COLO829 (cell line): ENCODE measurements at regions not wholly inside any gene's neighbourhood (a gene's known extent, or its start where the extent isn't known, plus 50 kb on each side); places are given as distances from the start of the nearest gene placed in this dataset.

Experiments
- DNase-seq: peaks from one replicate; pipeline ENCODE4 v3.0.0; 2012; ENCODE audit warnings: low spot score

DNA sequence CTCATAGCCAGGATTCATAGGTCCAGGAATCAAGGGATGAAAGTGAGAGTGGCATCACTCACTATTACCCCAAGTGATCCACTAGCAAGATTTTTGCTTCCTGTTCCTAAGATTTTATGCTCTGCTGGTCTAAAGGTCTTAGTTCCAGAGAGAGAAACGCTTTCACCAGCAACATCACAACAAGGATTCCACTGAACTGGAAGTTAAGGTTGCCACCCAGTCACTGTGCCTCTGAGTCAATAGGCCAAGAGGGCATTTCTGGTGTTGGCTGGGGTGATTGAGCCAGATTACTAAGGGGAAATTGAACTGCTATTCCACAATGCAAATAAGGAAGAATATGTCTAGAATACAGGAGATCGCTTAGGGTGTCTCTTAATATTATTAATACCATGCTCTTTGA, 142.5 kb upstream of the ARID2 start:
- DNase-seq, result no peak

DNA sequence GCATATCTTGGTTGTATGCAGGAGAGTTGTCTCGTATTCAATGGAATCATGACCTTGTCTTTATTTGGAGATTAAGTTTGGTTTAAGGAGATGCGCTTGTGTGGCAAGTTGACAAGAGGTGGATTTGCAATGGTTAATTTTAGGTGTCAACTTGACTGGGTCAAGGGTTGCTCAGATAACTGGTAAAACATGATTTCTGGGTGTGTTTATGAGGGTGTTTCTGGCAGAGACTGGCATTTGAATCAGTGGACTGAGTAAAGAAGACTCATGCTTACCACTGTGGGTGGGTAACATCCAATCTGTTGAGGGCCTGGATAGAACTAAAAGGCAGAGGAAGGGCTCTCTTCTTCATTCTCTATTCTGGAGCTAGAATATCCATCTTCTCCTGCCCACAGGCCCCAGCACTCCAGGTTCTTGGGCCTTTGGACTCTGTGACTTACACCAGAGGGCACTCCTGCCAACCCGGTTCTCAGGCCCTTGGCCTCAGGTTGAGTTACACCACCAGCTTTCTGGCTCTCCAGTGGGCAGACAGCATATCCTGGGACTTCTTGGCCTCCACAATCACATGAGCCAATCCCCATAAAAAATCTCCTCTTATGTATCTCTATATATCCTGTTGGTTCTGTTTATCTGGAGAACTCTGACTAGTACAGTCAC, 141.5 kb upstream of the ARID2 start:
- no peak for DNase-seq

DNA sequence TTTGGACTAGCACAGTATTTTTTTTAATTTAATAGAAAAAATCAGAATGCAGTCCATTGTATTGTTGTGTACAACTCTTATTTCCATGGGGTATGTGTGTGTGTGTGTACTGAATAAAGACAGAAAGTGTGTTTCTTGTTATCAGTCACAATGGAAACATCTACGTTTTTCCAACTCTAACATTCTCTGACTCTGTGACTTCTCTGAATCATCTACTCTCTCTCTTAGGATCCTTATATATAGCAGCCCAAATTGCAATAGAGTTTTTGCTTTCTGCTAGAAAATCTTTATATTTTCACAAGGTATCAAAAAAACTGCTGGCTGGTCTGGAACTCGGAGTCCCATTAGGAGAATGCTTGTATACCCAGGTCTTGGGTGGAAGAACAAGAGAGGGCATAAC, 138.9 kb upstream of the ARID2 start:
- DNase-seq, result no peak

DNA sequence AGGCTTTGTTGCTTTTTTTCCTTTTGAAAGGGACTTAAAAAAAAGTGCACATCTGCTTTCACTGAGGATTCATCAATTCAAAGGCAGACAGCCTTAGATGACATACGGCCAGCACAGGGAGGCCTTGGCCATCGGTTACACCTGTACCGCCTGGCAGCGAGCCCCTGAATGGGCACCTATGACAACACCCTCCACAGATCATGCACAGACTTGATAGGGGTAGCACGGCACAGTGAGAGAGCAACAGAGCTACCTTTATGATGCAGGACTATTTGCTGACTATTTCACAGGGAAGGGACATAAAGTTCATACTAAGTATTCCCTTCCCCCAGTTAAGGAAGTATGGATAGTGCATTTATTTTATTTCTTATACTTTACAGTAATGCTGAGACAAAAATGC, 137.9 kb upstream of the ARID2 start:
- no peak for DNase-seq

DNA sequence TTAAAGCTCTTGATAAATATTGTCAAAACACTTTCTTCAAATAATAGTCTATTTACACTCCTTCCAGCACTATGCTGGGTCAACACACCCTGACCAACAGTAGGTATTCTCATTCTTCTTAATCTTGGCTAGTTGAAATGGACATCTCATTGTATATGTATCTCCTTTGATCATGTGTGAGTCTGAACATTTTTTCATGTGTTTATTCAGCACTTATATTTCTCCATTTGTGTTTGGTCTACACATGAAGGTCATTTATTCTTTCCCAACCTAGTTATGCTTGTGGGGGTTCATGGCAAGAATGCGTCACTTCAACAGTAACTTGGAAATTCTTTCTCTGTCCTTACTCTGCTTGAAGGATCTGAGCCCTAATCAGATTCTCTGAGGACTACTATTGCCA, 133.1 kb upstream of the ARID2 start:
- DNase-seq, result no peak

DNA sequence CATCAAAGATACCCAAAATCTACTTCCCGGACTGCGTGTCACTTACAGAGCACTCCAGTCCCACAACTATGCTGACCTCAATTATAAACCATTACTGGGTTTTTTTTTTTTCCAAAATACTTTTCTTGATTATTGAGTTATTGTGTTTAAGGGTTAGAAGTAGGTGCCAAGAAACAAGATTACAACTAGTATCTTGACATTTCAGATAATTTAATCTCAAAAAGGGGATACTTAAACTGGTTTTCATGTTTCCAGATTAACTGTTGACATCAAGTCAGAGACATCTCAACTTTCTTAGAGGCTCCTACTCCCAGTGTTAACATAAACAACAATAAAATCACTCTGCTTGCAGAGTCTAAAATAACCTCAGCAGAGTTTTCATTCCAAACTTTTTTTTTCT, 131.2 kb upstream of the ARID2 start:
- no peak for DNase-seq

DNA sequence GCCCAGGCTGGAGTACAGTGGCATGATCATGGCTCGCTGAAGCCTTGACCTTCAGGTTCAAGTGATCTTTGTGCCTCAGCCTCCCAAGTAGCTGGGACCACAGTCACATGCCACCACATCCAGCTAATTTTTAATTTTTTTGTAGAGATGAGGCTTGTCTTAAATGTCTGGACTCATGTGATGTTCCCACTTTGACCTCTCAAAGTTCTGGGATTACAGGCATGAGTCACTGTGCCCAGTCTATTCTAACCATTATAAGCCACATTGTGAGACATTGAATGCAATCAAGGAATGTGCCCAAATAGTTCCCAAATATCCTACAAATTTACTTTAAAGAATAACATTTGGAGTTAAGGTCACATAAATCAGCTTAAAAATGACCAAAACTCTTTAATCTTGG, 130.7 kb upstream of the ARID2 start:
- peak; percentile 15 for DNase-seq

DNA sequence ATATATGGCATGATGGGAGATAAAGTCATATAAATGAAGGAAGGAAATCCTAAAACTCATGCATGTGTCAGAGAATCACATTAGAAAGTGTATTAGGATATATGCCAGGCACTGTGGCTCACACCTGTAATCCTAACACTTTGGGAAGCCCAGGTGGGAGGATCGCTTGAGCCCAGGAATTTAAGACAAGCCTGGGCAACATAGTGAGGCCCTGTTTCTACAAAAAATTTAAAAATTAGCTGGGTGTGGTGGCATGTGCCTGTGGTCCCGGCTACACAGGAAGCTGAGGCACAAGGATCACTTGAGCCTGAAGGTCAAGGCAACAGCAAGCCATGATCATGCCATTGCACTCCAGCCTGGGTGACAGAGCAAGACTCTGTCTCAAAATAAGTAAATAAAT, 130.3 kb upstream of the ARID2 start:
- DNase-seq, result no peak

DNA sequence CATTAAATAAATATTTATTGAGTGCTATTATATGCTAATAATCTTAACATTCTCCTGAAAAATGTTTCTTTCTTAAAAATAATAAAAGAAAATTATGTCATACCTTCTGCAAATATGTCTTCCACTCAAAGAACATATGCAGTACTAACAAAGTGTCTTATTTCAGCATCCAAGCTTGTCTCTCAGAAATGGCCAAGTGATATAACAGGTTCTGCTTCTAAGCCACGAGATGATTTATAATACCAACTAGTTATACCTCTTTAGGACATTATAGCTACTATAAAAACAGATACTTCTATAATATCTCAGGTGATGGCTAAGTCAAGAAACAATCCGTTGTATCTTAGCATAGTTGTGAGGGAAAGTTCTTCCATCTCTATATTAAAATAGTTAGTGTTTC, 128.1 kb upstream of the ARID2 start:
- no peak for DNase-seq

DNA sequence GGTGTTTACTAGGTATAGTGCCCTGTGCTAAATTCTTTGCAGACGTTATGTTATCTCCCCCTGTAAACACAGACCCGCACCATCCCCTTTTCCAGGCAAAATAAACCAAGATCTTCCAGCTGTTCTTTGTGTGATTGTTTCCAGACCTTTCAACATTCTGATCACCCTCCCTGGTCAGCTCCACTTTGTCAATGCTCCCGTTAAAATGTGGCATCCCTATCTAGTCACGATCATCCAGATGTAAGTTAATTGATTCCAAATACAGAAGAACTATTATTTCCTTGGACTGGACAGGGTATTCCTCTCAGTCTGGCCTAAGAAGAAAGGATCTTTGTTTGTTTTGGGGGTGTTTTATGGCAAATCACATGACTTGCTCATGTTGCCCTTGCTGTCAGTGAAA, 127.6 kb upstream of the ARID2 start:
- DNase-seq, result peak; percentile 55

DNA sequence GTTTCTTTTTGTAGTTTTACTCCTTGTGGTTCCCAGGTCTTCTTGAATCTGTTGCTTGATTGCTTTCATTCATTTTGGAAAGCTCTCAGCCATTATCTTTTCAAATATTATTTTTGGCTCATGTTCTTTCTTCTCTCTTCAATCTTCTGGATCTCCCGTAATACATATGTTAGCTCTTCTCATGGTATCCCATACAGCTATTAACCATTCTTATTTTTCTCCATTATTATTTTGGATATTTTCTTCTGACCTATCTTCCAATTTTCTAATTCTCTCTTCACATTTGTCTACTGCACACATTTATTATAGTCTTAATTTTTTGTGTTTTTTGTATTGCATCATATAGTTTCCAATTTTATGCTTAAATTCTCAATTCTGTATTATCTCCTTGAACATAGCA, 123.9 kb upstream of the ARID2 start:
- no peak for DNase-seq

DNA sequence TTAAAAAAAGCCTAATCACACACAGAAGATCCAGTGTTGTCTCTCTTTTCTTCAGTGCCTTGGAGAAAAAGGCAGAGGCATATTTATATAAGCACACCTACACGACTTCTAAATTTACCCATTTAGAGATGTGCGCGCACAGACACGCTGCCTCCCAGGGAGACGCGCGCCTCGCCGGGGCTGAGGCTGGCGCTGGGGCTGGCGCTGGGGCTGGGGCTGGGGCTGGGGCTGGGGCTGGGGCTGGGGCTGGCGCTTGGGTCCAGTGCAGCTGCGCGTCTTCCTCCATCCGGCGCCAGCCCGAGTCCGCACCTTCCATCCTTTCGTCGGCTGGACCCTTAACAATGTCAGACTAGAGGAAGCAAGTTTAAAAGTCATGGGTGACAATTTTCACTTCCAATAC, 118.4 kb upstream of the ARID2 start:
- DNase-seq, result no peak

DNA sequence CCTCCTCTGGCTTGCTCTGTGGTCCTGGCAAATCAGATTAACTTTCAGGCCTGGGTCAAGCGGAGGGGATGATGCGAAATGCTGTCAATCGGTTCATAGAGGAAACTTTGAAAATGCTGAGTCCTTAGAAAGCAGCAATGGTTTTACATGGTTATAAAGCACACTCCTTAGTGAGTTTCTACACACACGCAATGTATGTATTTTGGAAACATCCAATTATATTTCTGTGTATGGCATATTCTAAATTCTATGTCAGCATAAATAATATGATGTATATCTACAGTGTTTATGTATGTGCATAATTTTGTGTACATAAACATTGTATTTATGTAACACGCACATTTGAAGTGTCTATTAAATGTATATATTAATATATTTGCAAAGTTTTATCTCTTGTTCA, 118.0 kb upstream of the ARID2 start:
- DNase-seq, result no peak

DNA sequence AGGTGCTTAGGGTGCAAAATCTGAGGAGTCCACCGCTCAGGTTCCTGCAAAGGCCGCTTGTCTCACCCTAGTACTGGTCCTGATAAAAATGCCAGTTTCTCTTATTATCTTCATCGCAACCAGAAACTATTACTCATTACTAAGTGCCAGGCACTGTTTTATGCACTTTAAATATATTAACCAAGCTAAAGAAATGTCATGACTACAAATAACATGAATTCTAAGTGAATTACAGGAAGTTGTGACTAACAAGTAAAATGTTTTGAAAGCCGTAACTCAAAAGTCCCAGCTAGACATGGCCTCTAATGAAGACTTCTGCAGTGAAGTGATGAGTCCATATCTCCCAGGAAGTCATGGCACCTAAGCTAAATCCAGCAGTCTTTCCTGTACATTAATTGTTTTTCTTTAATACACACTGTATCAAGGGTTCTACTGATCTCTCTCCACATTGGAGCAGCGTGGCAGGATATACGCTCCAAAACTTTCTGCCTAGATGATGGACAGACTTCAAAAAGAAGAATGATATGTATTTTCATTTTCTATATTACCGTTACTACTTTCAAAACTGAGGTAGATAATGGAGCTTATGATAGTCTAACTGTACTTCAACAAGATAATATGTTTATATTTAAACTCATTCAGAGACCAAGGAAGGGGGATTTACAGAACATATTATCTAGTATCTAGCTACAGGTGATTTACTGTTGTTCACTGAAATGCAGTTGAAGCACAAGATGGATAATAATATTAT, 117.3 kb upstream of the ARID2 start:
- DNase-seq, result no peak

DNA sequence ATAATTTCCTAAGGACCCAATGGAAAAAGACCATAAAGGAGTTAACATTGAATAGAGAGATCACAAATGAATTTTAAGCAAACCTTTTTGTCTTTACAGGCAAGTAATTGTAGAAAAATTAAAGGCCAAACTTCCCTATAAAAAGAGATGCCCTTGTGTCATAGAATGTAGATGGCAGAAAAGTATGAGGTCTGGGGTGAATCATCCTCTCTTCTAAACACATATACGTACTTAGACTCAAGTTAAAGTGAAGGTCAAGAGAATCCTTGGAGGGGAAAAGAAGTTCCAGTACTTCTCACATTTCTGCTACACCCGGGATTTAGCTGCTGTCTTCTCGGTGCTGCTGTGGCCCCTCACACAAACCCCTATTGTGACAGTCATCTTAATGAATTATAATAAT, 116.2 kb upstream of the ARID2 start:
- no peak for DNase-seq

DNA sequence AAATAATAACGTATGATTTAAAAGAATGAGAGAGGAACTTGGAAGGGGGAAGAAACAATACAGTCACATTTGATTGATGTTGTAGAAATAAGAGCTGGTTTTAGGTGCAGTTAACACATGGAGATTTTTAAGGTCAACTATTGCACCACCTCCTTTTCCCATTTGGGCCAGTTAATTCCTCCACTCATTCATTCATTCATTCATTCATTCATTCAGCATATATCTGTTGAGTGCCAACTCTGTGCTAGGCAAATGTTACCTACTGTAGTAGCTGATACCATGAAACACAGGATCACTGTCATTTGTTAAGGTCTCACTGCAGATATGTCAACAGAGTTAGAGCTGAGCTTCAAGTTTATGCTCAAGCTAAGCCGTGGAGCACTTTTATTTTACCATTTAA, 115.7 kb upstream of the ARID2 start:
- DNase-seq, result no peak

DNA sequence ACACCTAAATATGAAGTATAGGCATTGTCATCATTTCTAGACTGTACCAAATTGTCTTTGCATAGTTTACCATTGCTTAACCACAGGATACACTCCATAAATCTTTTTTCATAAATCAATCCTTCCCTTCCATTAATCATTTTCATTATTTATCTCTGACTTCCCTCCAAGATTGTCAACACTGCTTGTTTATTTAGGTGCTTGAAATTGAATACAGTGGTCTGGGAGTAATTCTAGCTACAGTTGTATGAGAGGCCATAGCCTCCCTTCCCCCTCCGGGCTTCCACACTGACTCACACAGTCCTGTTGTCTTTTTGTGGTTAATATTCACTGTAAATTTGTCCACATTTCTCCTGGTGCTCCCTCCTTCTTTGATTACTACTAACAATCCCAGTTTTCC, 114.2 kb upstream of the ARID2 start:
- peak; percentile 18 for DNase-seq

DNA sequence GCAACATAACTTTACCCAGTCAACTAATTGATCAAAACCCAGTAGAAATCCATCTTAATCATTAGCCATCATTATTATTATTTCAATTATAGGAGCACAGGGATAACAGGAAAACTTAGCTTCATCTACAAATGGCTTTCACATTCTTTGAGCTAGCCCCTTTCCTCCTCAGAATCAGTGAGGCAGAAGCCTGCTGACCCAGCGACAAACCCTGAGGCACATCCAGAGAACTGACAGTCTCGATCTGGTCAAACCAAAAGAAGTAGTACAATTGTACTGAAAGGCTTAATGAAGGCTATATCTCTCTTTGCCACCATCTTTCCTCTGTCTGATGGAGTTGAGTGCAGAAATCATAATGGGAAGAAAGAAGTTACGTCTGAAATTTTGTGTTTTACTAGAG, 109.8 kb upstream of the ARID2 start:
- DNase-seq, result no peak

DNA sequence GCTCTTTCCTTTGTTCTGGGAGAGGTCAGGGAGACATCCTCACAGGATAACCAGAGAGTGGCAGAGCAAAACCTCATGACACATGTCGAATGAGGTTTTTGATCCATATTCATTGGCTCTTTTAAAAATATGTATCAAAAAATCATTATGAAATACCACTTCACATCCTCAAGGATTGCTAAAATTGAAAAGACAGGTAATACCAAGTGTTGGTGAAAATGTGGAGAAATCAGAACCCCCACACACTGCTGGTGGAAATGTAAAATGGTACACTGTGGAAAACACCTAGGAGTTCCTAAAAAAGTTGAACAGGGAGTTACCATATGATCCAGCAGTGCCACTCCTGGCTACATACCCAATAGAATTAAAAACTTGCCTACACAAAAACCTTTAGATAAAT, 107.8 kb upstream of the ARID2 start:
- DNase-seq, result no peak

DNA sequence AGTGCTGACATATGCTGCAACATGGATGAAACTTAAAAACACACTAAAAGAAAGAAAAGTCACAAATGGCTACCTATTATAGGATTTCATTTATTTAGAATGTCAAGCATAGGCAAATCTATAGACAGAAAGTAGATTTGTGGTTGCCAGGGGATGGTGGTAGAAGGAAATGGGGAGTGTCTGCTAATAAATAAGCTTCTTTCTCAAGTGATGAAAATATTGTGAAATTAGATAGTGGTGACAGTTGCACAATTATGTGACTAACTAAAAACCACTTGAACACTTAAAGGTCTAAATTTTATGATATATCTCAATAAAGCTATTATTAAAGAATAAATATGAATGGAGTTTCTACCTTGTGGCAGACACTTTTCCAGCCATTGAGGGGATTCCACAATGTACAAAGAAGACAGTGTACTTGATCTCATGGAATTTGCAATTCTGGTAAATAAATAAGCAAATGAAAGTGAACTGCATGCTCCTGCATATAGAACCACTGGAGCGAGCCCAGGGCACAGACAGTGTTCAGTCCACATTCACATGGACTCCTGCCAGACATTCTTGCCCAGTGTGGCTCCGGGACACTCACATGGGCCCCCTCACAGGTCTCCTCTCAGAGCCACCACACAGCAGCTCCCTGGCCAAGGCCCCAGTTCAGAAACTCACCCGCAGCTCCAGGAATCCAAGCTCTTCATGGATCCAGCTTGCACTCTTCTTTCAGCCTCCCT, 107.1 kb upstream of the ARID2 start:
- no peak for DNase-seq

DNA sequence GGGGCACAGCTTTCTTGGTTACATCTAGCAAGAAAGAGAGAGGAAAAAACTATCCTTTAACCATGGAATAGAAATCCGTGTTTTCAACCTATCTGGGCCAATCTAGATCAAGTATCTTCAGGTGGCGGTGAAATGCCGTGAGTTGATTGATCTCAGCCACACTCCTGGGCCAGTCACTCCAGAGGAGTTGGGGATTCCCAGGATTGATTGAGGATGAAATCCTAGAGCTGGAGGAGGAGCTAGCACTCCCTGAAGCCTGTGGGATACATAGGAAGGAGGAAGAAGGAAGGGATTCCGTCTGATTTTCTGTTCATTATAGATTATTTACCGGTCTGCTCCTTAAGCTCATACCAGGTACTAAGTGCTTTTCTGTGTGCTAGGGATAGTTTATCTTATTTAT, 106.3 kb upstream of the ARID2 start:
- no peak for DNase-seq

DNA sequence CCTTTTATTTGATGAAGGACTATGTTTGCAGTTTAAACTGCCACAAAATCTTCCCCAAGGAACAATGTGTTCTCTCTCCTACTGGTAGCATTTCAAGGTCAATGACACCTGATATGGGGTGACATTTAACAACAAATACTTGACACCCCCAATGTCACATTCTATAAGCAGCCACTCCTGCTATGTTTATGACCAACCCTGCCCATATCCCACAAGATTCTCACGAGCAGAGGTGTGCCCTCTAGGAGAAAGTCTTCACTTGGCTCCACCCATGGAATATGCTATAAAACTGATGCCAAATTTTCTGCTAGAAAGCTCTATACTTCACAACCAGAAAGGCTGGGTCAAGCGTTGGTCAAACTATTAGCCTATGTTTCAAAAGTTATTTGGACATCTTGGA, 105.6 kb upstream of the ARID2 start:
- no peak for DNase-seq

DNA sequence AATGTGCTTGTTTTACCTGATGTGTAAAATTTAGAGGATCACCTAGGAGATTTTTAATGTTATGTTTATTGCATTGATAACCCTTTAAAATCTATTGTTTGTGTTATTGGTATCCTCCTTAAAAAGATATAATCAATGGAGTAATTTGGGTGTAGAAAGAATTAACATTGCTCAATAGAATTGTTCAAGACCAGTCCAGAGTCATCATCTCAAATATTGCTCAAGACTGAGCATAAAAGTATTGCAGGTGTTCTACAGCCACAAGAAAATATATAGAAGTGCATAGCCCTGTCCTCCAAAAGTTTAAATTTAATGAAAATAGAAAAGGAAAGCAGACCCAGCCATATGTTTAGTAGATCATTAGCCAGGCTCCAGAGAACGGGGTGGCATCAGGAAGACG, 102.5 kb upstream of the ARID2 start:
- no peak for DNase-seq
